BJ (cell line): ENCODE measurements at regions not wholly inside any gene's neighbourhood (a gene's known extent, or its start where the extent isn't known, plus 50 kb on each side); places are given as distances from the start of the nearest gene placed in this dataset.

Experiments used
- CTCF ChIA-PET: fragments of 350-600 bp; formaldehyde crosslinking; extraction: SDS; loops from one replicate; lab custom pipeline; 2021; ENCODE audit warnings: antibody characterized with exemption, inconsistent platforms; lab: Yijun Ruan, JAX
- POLR2A ChIA-PET: fragments of 300-600 bp; sonication (Branson Sonifier 250); formaldehyde crosslinking; extraction: SDS; loops from one replicate; lab custom pipeline; 2021; ENCODE audit warnings: antibody characterized with exemption; lab: Charles Lee
- DNase-seq: peaks from one replicate; pipeline ENCODE4 v3.0.0-alpha.2; 2011; ENCODE audit warnings: low read depth
- H3K27me3 ChIP-seq: 2 replicates; pipeline ENCODE4 v1.6.0; 2011; ENCODE audit warnings: low read length; ENCODE audit not compliant: control insufficient read depth, insufficient read depth
- H3K36me3 ChIP-seq: 2 replicates; pipeline ENCODE4 v1.5.1; 2011; ENCODE audit warnings: low read length; ENCODE audit not compliant: control insufficient read depth, insufficient read depth
- H3K4me3 ChIP-seq: 2 replicates; pipeline ENCODE4 v1.5.1; 2011; ENCODE audit warnings: low read depth, mild to moderate bottlenecking, control low read depth, low read length
- CTCF ChIP-seq: IDR thresholded peaks from 2 replicates; pipeline ENCODE4 v1.5.1; 2011; ENCODE audit warnings: low read depth, mild to moderate bottlenecking, control low read depth, inconsistent platforms, low read length, moderate library complexity; ENCODE audit not compliant: insufficient read depth

- ChIA-PET CTCF (no interaction called here), POLR2A (no interaction called here)
- no peak for DNase-seq
- Histone ChIP-seq H3K4me3 (no peak overlapping the region), H3K36me3 (no peaks in the 10 kb centered on the region), H3K27me3 (no peaks in the 10 kb centered on the region)
- no peak for TF ChIP-seq CTCF
Measured at GRCh38 chr10:23897861-23898260, 311.1 kb upstream of the KIAA1217 start.

GRCh38 chr10:23899166-23899565, 309.8 kb upstream of the KIAA1217 start:
- no peaks in the 10 kb centered on the region for H3K27me3 ChIP-seq
- no peak overlapping the region for H3K4me3 ChIP-seq
- ChIA-PET CTCF (no interaction called here), POLR2A (no interaction called here)
- H3K36me3 ChIP-seq = no peaks in the 10 kb centered on the region
- no peak for DNase-seq
- TF ChIP-seq CTCF = no peak

GRCh38 chr10:23910291-23910690, 298.6 kb upstream of the KIAA1217 start:
- ChIA-PET POLR2A (no interaction called here), CTCF (no interaction called here)
- H3K36me3 ChIP-seq = no peaks in the 10 kb centered on the region
- H3K27me3 ChIP-seq = no peaks in the 10 kb centered on the region
- DNase-seq = no peak
- TF ChIP-seq CTCF = no peak
- no peak overlapping the region for H3K4me3 ChIP-seq

DNA sequence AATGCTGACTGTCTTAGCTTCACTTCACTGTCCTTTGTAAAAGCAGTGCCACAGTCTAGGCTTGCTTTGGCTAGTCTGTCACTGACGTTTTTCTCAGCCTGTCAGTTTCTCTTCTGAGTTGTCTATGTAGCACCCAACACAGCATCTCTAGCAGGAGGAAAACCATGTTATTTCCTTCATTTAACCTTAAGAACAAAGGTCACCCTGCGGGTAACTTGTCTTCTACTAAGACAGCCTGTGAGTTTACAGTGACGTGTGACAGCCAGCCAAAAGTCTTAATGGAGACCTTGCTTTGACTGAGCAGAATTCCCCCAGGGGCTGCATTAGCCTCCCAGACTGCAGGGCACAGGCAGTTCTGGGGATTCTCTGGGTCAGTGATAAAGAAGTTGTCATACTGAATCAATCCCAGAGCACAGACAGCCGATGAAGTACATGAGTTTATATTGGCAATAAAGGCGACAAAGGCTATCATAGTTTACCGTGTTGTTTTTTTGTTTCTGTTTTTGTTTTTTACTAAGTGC, 296.0 kb upstream of the KIAA1217 start:
- TF ChIP-seq CTCF = no peak
- no peaks in the 10 kb centered on the region for H3K36me3 ChIP-seq
- CTCF ChIA-PET = no interaction called here

GRCh38 chr10:23914641-23915040, 294.3 kb upstream of the KIAA1217 start:
- Histone ChIP-seq H3K4me3 (no peak overlapping the region), H3K27me3 (no peaks in the 10 kb centered on the region), H3K36me3 (no peaks in the 10 kb centered on the region)
- POLR2A ChIA-PET = no interaction called here
- TF ChIP-seq CTCF = no peak
- CTCF ChIA-PET = no interaction called here
- DNase-seq = no peak

More for the DNA sequence above, 296.0 kb upstream of the KIAA1217 start:
- POLR2A ChIA-PET = no interaction called here
- Histone ChIP-seq H3K4me3 (no peak overlapping the region), H3K27me3 (no peaks in the 10 kb centered on the region)
- DNase-seq = no peak
